BE2C (cell line): ENCODE measurements at regions not wholly inside any gene's neighbourhood (a gene's known extent, or its start where the extent isn't known, plus 50 kb on each side); places are given as distances from the start of the nearest gene placed in this dataset.

Source experiments
- DNase-seq: peaks from one replicate; pipeline ENCODE4 v3.0.0-alpha.2; 2020
- H3K27me3 ChIP-seq: fragments of 250-450 bp; sonication (Bioruptor Pico); 2 replicates; pipeline ENCODE4 v1.5.1; 2020; ENCODE audit warnings: mild to moderate bottlenecking
- H3K36me3 ChIP-seq: fragments of 250-450 bp; sonication (Bioruptor Pico); 2 replicates; pipeline ENCODE4 v1.5.1; 2020; ENCODE audit warnings: mild to moderate bottlenecking
- H3K4me1 ChIP-seq: fragments of 250-450 bp; sonication (Bioruptor Pico); 2 replicates; pipeline ENCODE4 v1.5.1; 2020
- H3K4me3 ChIP-seq: 2 replicates; pipeline ENCODE4 v1.5.1; 2011; ENCODE audit warnings: low read depth, low read length
- H3K9me3 ChIP-seq: fragments of 250-450 bp; sonication (Bioruptor Pico); 2 replicates; pipeline ENCODE4 v1.5.1; 2020
- CTCF ChIP-seq: IDR thresholded peaks from 2 replicates; pipeline ENCODE4 v1.5.1; 2012; ENCODE audit warnings: mild to moderate bottlenecking, low read depth, low read length

- H3K27me3 ChIP-seq, result no peaks in the 10 kb centered on the region
- no peaks in the 10 kb centered on the region for H3K9me3 ChIP-seq
- no peak overlapping the region for H3K4me3 ChIP-seq
- no peak for TF ChIP-seq CTCF
- no peaks in the 10 kb centered on the region for H3K36me3 ChIP-seq
- DNase-seq, result no peak
- H3K4me1 ChIP-seq, result no peaks in the 10 kb centered on the region
Measured at GRCh38 chr5:29099585-29099984, 2061.2 kb upstream of the CDH9 start.

- TF ChIP-seq CTCF, result no peak
- Histone ChIP-seq H3K27me3 (no peaks in the 10 kb centered on the region), H3K4me1 (no peaks in the 10 kb centered on the region), H3K4me3 (no peak overlapping the region), H3K36me3 (no peaks in the 10 kb centered on the region), H3K9me3 (no peaks in the 10 kb centered on the region)
- no peak for DNase-seq
Measured at GRCh38 chr5:29089591-29090130, 2051.3 kb upstream of the CDH9 start.

DNA sequence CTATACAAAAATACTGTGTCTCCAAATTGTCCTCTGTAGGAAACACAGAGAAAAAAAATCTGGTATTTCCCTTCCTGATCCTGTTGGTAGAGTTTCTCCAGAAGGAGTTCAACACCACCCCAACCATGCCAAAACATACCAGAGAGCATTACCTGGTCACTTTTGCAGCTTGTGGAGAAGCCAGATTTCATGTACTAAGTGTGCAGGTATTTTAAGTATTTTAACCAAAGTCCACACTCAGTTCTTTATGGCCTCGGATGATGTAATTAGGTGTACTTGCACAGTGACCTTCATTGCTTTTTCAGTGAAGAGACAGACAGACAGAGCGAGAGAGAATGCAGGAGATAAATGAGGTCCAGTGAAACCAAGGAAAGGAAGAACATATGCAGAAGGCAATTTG is 2046.8 kb upstream of the CDH9 start:
- Histone ChIP-seq H3K9me3 (no peaks in the 10 kb centered on the region), H3K4me3 (no peak overlapping the region), H3K36me3 (no peaks in the 10 kb centered on the region), H3K4me1 (no peaks in the 10 kb centered on the region), H3K27me3 (no peaks in the 10 kb centered on the region)
- TF ChIP-seq CTCF, result no peak
- no peak for DNase-seq

DNA sequence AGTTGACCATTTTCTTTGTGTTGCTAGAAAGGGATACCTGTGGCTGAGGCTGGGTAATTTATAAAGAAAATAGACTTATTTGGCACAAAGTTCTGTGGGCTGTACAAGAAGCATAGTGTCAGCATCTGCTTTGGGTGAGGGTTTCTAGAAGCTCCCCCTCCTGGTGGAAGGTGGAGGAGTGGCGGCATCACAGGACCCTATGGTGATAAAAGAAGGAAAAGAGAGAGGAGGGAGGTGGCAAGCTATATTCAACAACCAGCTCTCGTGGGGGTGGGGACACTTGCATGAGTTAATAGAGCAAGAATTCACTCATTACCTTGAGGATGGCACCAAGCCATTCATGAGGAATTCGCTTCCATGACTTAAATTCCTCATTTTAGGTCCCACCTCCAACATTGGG is 2041.4 kb upstream of the CDH9 start:
- DNase-seq, result peak; percentile 35

GRCh38 chr5:29077451-29077850 is 2039.1 kb upstream of the CDH9 start:
- no peaks in the 10 kb centered on the region for H3K36me3 ChIP-seq
- TF ChIP-seq CTCF, result no peak
- no peaks in the 10 kb centered on the region for H3K9me3 ChIP-seq
- H3K4me3 ChIP-seq, result no peak overlapping the region
- no peaks in the 10 kb centered on the region for H3K4me1 ChIP-seq
- DNase-seq, result no peak
- no peaks in the 10 kb centered on the region for H3K27me3 ChIP-seq

More for the DNA sequence above, 2041.4 kb upstream of the CDH9 start:
- Histone ChIP-seq H3K36me3 (no peaks in the 10 kb centered on the region), H3K4me1 (no peaks in the 10 kb centered on the region), H3K4me3 (no peak overlapping the region), H3K27me3 (no peaks in the 10 kb centered on the region), H3K9me3 (no peaks in the 10 kb centered on the region)
- peak; percentile 63 for TF ChIP-seq CTCF

- Histone ChIP-seq H3K4me3 (no peak overlapping the region), H3K9me3 (no peaks in the 10 kb centered on the region), H3K36me3 (no peaks in the 10 kb centered on the region), H3K27me3 (no peaks in the 10 kb centered on the region), H3K4me1 (no peaks in the 10 kb centered on the region; the same call in 1 of the 2 replicates)
- no peak for DNase-seq
- TF ChIP-seq CTCF, result no peak
Measured at GRCh38 chr5:29069104-29069402, 2030.7 kb upstream of the CDH9 start.
